ENCODE measurements at regions not wholly inside any gene's neighbourhood (a gene's known extent, or its start where the extent isn't known, plus 50 kb on each side); places are given as distances from the start of the nearest gene placed in this dataset.

DNA sequence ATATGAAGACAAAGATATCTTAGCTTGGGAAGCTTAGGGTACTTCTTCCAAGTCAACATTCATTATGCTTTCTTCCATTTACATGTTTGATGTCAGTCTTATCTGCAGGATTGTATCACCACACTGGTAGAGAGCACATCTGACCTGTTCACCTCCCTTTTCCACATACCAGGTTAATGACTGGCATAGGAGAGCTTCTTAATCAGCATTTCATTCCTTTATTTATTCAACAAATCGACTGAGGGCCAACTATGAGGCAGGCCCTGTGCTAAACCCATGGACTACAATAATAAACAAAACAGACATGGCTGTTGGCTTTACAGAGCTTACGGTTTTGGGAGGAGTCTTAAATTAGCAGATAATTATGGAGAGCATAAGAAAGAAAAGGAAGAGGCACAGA, 378.1 kb upstream of the CDH11 start:
- H3K27me3 ChIP-seq (ENCODE audit: insufficient read depth, low read length), result no peaks in the 10 kb centered on the region
- H3K4me3 ChIP-seq (replicated peaks in 1 of 2; ENCODE audit: low read depth in 1 of 2, low read length in 2 of 2), result no peak overlapping the region
- TF ChIP-seq FOSL1 (IDR thresholded peaks at IDR 0.05; ENCODE audit: low read depth) (no peak), JUND (IDR thresholded peaks at IDR 0.05) (no peak), CEBPB (IDR thresholded peaks at IDR 0.05; ENCODE audit: low read depth) (no peak), SP1 (IDR thresholded peaks at IDR 0.05; ENCODE audit: low read depth) (no peak), ATF3 (IDR thresholded peaks at IDR 0.05) (no peak)
- H3K79me2 ChIP-seq (ENCODE audit: insufficient read depth, low read length), result no peaks in the 10 kb centered on the region
- no peak overlapping the region for H3K4me2 ChIP-seq (ENCODE audit: low read length)
- no peak overlapping the region for H2AFZ ChIP-seq (ENCODE audit: low read depth, low read length, poor library complexity, severe bottlenecking)
- BruUV-seq (replicated peaks), result no TSS peak
- H3K9ac ChIP-seq (ENCODE audit: low read length), result no peak overlapping the region
- ATAC-seq (no peak), DNase-seq (ENCODE audit: low read depth, low spot score) (no peak)
- no peaks in the 10 kb centered on the region for H3K9me2 ChIP-seq (ENCODE audit: insufficient read depth)
- ChIA-PET POLR2A (no interaction called here), RAD21 (ENCODE audit: low non-redundant PET in 1 of 2, low total read pairs in 2 of 2, uncharacterized antibody in 2 of 2, unreplicated experiment in 2 of 2) (no interaction called here), CTCF (no interaction called here)
- peaks cover 1 to 13% of the 10 kb centered on the region in 2 experiments; a peak in 2 of 4 replicates for H3K9me3 ChIP-seq (ENCODE audit: control insufficient read depth in 1 of 2, insufficient read depth in 1 of 2, low read depth in 1 of 2, low read length in 2 of 2)
- no peak overlapping the region for H3K27ac ChIP-seq (ENCODE audit: low read depth, low read length)
- H4K20me1 ChIP-seq (ENCODE audit: insufficient read depth), result no peaks in the 10 kb centered on the region
- H3K4me1 ChIP-seq (ENCODE audit: control insufficient read depth in 1 of 2, insufficient read depth in 2 of 2, low read length in 2 of 2), result no peaks in the 10 kb centered on the region
- H3K36me3 ChIP-seq (ENCODE audit: control insufficient read depth in 1 of 2, insufficient read depth in 2 of 2, low read length in 2 of 2), result no peaks in the 10 kb centered on the region
- intact Hi-C loops (cut with micrococcal nuclease), result no loop called here

DNA sequence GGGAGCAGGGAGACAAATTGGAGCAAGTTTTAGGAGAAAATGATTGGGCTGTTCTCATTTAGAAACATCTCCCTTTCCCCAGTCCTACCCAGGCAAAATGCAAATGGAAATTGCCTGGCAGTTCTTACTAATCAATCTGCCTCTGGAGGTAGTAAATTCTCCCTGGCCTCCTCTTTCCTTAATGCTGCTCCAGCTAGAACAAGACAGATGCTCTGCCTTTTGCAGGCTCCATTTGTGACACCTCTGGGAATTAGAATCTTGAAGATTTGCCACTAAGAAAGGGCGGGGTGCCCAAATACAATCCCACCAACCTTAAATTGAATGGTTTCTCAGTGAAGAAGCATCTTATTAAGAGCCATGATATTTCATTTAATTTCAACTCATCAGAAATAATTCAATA, 377.7 kb upstream of the CDH11 start:
- BruUV-seq (replicated peaks), result no TSS peak
- POLR2A ChIA-PET, result no interaction called here
- RAD21 ChIA-PET (ENCODE audit: low non-redundant PET in 1 of 2, low total read pairs in 2 of 2, uncharacterized antibody in 2 of 2, unreplicated experiment in 2 of 2), result no interaction called here
- ATAC-seq (no peak), DNase-seq (ENCODE audit: low read depth, low spot score) (no peak)
- no peak overlapping the region for H3K4me2 ChIP-seq (ENCODE audit: low read length)
- H3K27me3 ChIP-seq (ENCODE audit: insufficient read depth, low read length), result no peaks in the 10 kb centered on the region
- H3K27ac ChIP-seq (ENCODE audit: low read depth, low read length), result no peak overlapping the region
- H4K20me1 ChIP-seq (ENCODE audit: insufficient read depth), result no peaks in the 10 kb centered on the region
- no peaks in the 10 kb centered on the region for H3K4me1 ChIP-seq (ENCODE audit: control insufficient read depth in 1 of 2, insufficient read depth in 2 of 2, low read length in 2 of 2)
- H3K9me2 ChIP-seq (ENCODE audit: insufficient read depth), result no peaks in the 10 kb centered on the region
- CTCF ChIA-PET, result no interaction called here
- intact Hi-C loops (cut with micrococcal nuclease), result no loop called here
- TF ChIP-seq, protein P1, sequence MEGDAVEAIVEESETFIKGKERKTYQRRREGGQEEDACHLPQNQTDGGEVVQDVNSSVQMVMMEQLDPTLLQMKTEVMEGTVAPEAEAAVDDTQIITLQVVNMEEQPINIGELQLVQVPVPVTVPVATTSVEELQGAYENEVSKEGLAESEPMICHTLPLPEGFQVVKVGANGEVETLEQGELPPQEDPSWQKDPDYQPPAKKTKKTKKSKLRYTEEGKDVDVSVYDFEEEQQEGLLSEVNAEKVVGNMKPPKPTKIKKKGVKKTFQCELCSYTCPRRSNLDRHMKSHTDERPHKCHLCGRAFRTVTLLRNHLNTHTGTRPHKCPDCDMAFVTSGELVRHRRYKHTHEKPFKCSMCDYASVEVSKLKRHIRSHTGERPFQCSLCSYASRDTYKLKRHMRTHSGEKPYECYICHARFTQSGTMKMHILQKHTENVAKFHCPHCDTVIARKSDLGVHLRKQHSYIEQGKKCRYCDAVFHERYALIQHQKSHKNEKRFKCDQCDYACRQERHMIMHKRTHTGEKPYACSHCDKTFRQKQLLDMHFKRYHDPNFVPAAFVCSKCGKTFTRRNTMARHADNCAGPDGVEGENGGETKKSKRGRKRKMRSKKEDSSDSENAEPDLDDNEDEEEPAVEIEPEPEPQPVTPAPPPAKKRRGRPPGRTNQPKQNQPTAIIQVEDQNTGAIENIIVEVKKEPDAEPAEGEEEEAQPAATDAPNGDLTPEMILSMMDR (IDR thresholded peaks at IDR 0.05 in 2 of 3, conservative IDR thresholded peaks at IDR 0.05 in 1 of 3; ENCODE audit: borderline replicate concordance in 1 of 3, insufficient read depth in 1 of 3, low read depth in 2 of 3, low read length in 2 of 3), result no peak
- no peak for TF ChIP-seq JUND (IDR thresholded peaks at IDR 0.05)
- TF ChIP-seq ATF3 (IDR thresholded peaks at IDR 0.05), result no peak
- TF ChIP-seq SRF (IDR thresholded peaks at IDR 0.05; ENCODE audit: low read depth), result no peak
- no peak for TF ChIP-seq TCF7L2 (IDR thresholded peaks at IDR 0.05; ENCODE audit: borderline replicate concordance, extremely low read depth, insufficient read depth, insufficient read length)
- TF ChIP-seq ELF1 (IDR thresholded peaks at IDR 0.05; ENCODE audit: borderline replicate concordance, low read depth), result no peak
- no peak for TF ChIP-seq EZH2phosphoT487 (IDR thresholded peaks at IDR 0.05; ENCODE audit: borderline replicate concordance)
- no peak for TF ChIP-seq RAD21 (IDR thresholded peaks at IDR 0.05; ENCODE audit: low read depth)
- TF ChIP-seq, protein P2, sequence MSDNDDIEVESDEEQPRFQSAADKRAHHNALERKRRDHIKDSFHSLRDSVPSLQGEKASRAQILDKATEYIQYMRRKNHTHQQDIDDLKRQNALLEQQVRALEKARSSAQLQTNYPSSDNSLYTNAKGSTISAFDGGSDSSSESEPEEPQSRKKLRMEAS (IDR thresholded peaks at IDR 0.05), result no peak
- TF ChIP-seq POLR2A (IDR thresholded peaks at IDR 0.05; ENCODE audit: borderline replicate concordance, extremely low read depth, insufficient read depth, insufficient read length), result no peak
- no peak for TF ChIP-seq REST (IDR thresholded peaks at IDR 0.05; ENCODE audit: low read depth)
- no peak for TF ChIP-seq YY1 (IDR thresholded peaks at IDR 0.05; ENCODE audit: extremely low read depth, insufficient replicate concordance, low read depth, low read length)
- H3K79me2 ChIP-seq (ENCODE audit: insufficient read depth, low read length), result no peaks in the 10 kb centered on the region
- H3K9me3 ChIP-seq (ENCODE audit: control insufficient read depth in 1 of 2, insufficient read depth in 1 of 2, low read depth in 1 of 2, low read length in 2 of 2), result peaks cover 0 to 13% of the 10 kb centered on the region in 2 experiments; a peak in 2 of 4 replicates
- no peak overlapping the region for H3K9ac ChIP-seq (ENCODE audit: low read length)
- H3K4me3 ChIP-seq (replicated peaks in 1 of 2; ENCODE audit: low read depth in 1 of 2, low read length in 2 of 2), result no peak overlapping the region
- H2AFZ ChIP-seq (ENCODE audit: low read depth, low read length, poor library complexity, severe bottlenecking), result no peak overlapping the region
- H3K36me3 ChIP-seq (ENCODE audit: control insufficient read depth in 1 of 2, insufficient read depth in 2 of 2, low read length in 2 of 2), result no peaks in the 10 kb centered on the region
